Cardiac fibroblast (primary cell): ENCODE measurements at regions not wholly inside any gene's neighbourhood (a gene's known extent, or its start where the extent isn't known, plus 50 kb on each side); places are given as distances from the start of the nearest gene placed in this dataset.

Experiments
- DNase-seq, 2 donors: peaks; one replicate each; pipeline versions ENCODE4 v3.0.0 to v3.0.0-alpha.2; 2010; ENCODE audit warnings: low read depth in 2 of 2
- H3K4me3 ChIP-seq, 2 donors: replicated peaks in 1 of 2; 1 replicate in 1 of 2; 2 replicates in 1 of 2; pipeline ENCODE4 v1.5.1; 2011; ENCODE audit warnings: low read depth in 2 of 2, low read length in 2 of 2, mild to moderate bottlenecking in 2 of 2, moderate library complexity in 1 of 2
- TF ChIP-seq, protein P1 (sequence below): IDR thresholded peaks from one replicate; pipeline ENCODE4 v1.5.1; 2011; ENCODE audit warnings: low read depth, mild to moderate bottlenecking, low read length, inconsistent platforms

DNA sequence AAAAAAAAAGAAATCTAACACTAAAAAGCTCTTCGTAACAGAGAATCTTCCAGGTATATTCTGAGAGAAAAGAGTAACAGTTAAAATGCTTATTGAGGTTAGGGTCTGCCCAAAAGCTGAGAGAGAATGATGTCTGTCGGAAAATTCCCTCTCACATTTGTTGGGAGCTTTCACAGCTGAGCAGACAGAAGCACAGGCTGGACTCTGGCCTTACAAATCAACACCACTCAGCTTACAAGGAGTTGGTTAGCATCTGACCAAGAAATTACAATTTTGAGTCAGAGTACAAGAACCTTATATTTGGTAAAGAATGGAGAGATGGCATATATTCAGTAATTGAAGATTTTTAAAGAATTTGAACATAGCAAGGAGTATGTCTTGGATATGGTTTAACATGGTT is 1561.0 kb upstream of the RAG2 start:
- H3K4me3 ChIP-seq = no peak overlapping the region
- DNase-seq = no peak
- TF ChIP-seq, protein P1, sequence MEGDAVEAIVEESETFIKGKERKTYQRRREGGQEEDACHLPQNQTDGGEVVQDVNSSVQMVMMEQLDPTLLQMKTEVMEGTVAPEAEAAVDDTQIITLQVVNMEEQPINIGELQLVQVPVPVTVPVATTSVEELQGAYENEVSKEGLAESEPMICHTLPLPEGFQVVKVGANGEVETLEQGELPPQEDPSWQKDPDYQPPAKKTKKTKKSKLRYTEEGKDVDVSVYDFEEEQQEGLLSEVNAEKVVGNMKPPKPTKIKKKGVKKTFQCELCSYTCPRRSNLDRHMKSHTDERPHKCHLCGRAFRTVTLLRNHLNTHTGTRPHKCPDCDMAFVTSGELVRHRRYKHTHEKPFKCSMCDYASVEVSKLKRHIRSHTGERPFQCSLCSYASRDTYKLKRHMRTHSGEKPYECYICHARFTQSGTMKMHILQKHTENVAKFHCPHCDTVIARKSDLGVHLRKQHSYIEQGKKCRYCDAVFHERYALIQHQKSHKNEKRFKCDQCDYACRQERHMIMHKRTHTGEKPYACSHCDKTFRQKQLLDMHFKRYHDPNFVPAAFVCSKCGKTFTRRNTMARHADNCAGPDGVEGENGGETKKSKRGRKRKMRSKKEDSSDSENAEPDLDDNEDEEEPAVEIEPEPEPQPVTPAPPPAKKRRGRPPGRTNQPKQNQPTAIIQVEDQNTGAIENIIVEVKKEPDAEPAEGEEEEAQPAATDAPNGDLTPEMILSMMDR = no peak

DNA sequence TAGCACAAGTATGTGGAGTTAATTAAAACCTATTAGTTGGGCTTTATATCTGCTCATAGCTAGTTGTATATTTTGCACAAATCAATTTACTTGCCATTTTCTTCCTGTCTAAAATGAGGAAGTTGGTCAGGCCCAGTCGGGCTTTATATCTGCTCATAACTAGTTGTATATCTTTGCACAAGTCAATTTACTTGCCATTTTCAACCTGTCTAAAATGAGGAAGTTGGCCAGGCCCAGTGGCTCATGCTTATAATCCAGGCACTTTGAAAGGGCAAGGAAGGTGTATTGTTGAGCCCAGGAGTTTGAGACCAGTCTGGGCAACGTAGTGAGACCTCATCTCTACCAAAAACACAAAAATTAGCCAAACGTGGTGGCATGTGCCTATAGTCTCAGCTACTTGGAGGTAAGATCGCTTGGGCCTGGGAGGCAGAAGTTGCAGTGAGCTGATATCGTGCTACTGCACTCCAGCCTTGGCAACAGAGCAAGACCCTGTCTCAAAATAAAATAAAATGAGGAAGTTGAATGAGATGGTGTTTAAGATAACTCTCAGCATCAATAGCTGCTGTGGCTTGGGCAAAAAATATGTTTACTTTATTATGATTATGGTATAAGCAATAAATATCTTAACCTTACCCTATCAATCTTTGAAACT is 1558.6 kb upstream of the RAG2 start:
- DNase-seq = no peak
- no peak overlapping the region for H3K4me3 ChIP-seq
- TF ChIP-seq, protein P1 = no peak

DNA sequence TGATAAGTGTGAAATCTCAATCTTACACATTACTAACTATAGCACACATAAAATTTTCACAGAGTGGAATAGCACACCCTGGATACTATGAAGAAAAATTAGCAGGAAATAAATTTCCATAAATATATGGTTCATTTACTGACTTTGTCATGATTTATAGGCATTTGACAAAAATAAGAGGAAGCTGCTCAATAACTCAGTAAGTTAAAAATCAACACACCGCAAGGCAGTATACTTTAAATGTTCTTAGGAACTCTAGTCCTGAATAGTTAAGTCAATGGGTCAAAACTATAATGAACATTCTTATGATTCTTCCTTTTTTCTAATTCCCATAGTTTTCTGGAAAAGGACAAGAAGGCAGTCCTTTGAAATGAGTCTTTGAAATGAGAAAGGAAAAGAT is 1557.8 kb upstream of the RAG2 start:
- TF ChIP-seq, protein P1 = no peak
- H3K4me3 ChIP-seq = no peak overlapping the region
- no peak for DNase-seq

DNA sequence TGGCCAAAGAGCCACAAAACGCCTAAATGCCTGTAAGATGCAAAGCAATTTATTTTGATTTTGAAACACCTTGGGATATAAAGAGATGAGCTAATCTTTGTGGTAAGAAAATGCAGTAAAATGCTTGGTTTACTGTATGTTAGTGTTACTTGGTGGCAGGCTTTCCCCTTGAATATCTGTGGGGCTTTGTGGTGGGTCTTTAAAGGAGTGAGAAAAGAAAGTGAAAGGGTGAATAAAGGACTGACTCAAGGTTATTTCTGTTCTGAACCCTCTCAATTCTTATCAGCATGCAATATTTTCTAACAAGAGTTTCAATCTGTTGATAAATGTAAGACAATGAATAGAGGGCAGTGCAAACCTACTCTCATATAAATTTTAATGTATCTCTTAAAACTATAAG is 1555.9 kb upstream of the RAG2 start:
- H3K4me3 ChIP-seq = no peak overlapping the region
- TF ChIP-seq, protein P1 = no peak
- DNase-seq = no peak

DNA sequence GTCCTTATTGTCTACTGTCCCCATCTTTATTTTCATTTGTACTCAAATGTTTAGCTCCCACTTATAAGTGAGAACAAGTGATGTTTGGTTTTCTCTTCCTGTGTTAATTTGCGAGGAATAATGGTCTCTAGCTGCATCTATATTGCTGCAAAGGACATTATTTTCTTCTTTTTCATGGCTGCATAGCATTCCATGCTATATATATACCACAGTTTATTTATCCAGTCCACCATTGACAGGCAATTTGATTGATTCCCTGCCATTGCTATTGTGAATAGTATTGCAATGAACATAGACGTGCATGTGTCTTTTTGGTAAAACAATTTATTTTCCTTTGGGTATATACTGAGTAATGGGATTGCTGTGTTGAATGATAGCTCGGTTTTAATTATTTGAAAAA is 1545.8 kb upstream of the RAG2 start:
- TF ChIP-seq, protein P1 = no peak
- H3K4me3 ChIP-seq = no peak overlapping the region
- no peak for DNase-seq

DNA sequence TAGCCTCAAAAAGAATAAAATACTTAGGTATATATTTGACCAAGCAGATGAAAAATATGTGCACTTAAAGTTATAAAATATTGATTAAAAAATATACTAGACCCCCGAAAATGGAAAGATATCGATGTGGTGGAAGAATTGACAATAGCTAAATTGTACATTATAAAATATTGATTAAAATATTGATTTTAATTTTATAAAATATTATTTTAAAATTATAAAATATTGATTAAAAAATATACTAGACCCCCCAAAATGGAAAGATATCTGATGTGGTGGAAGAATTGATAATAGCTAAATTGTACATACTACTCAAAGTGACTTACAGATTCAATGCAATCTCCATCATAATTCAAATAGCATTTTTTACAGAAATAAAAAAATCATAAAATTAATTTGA is 1540.9 kb upstream of the RAG2 start:
- no peak overlapping the region for H3K4me3 ChIP-seq
- TF ChIP-seq, protein P1 = no peak
- DNase-seq = no peak

DNA sequence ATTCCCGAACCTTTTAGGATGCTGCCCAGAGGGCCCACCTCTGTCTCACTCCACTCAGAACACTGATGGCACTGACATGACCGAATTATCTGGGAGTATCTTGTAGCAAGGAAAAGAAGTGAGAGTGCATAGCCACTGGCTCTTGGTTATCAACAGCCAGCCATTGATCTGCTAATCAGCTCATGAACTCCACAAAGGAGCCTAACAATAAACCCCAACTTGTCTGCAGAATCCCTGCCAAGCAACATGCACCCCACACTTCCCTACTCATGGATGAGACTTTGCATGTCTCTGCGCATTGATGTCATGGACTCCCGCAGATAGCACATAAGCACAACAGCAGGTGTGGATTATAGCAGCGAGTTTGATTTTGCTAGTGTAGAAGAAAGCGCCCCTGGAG is 1538.9 kb upstream of the RAG2 start:
- TF ChIP-seq, protein P1 = no peak
- no peak for DNase-seq
- H3K4me3 ChIP-seq = no peak overlapping the region
